ENCODE measurements at regions not wholly inside any gene's neighbourhood (a gene's known extent, or its start where the extent isn't known, plus 50 kb on each side); places are given as distances from the start of the nearest gene placed in this dataset.
"Not testable (repeated sequence)": the region's sequence is repeated elsewhere in the genome, so short reads cannot be mapped to it uniquely, and the experiment has no call there.

DNA sequence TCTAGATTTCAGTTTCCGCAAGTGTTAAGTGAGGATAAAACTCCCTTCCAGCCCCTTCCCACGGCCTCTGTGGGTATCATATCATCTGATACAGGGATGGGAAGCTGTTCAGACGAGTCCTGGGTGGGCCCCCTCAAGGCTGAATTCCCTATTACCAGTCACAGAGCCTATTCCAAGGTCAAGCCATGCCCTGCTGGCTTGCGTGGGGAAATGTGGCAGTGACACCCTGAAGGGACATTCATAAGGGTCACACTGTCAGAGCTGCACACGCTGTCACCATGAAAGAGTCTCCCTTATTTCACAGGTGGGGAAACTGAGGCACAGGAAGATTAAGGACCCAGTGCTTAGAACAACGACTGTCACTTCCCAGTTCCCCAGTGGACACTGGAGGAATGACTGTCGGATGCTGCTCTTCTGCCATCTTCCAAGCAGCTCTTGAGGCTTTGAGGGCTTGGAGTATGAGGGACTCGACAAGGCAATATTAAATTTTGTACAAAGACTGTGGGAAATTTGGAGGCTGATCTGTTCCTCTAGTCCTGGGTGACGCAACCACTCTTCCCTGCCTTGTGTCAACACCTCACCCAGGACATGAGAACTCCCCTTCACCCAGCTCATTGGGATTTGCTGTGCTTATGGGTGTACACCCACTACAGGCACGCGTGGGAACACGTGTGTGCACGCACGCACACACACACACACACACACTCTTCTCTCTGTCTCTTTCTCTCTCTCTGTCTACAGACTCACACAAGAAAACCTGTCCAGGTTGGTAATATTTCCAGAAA lies 386.0 kb downstream of the RPS24 start:
- DNase-seq = no peak

DNA sequence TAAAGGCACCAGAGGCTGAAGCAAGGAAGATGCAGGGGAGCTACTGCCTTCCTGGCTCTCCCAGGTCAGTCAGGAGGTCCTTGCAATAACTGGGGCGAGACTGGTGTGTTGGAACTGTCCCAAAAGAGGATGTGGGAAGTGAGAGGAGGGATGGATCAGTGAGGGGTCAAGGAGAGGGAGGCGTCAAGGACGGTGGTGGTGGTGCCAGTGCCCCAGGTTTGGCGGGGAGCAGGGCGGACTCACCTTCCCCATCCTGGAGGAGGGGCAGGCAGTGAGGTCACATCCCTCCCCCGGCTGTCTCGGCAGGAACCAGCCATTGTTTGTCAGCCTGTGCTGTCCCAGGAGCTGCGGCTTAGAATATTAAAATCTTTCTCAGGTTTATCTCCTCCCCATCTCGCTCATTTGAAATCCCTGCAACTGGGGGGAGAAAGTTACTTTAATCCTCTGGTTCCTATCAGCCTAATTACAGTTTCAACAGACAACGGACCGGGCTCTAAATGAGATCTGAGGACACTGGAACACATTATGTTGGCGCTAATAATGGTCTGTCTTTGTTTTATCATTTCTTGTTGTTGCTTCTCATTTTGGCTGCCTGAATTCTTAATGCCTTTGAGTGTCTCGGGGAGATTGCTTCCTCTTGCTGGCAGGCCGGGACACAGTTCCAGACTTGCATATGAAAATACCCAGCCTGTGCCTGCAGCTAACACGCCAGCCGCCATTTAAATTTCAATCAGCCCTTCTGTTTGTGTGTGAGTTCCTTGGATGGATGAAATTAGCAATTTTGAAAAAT lies 387.5 kb downstream of the RPS24 start:
- no peak for DNase-seq

DNA sequence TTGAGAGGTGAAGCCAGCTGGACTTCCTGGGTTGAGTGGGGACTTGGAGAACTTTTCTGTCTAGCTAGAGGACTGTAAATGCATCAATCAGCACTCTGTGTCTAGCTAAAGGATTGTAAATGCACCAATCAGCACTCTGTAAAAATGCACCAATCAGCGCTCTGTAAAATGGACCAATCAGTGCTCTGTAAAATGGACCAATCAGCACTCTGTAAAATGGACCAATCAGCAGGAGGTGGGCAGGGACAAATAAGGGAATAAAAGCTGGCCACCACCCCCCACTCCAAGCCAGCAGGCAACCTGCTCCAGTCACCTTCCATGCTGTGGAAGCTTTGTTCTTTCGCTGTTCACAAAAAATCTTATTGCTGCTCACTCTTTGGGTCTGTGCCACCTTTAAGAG lies 390.4 kb downstream of the RPS24 start:
- not testable (repeated sequence) for DNase-seq

DNA sequence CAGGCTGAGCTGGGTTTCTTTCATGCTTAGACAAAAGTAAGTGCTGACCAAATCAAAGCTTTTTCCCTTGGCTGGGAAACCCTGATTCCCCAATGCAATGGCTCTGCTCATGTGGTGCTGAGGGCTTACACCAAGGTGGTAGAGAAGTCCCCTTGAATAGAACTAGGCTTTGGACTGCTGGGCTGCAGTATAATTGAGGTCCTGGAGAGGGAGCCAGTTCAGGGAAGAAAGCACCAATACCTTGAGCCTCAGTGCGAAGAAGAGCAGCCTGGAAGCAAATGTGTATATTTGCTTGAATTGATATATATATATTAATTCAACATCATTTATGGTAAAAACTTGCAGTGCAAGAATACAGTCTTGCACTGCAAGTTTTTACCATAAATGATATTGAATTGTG lies 391.1 kb downstream of the RPS24 start:
- DNase-seq = peak; percentile 82 to 94

DNA sequence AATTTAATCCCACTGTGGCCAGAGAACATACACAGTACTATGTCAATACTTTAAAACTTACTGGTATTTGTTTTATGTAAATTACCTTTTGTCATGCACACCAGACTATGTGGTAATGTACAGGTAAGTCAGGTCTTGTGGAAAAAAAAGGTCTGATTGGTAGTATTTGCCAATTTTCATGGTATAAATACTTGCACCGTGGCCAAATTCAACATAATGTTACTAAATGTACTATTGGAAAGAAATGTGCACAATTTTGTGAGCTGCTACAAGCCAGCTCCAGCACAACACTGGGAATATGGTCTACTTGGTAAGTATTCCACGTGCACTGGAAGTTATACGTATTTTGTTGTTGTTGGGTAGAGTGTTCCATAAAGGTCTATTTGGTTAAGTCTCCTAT lies 392.5 kb downstream of the RPS24 start:
- DNase-seq = no peak

DNA sequence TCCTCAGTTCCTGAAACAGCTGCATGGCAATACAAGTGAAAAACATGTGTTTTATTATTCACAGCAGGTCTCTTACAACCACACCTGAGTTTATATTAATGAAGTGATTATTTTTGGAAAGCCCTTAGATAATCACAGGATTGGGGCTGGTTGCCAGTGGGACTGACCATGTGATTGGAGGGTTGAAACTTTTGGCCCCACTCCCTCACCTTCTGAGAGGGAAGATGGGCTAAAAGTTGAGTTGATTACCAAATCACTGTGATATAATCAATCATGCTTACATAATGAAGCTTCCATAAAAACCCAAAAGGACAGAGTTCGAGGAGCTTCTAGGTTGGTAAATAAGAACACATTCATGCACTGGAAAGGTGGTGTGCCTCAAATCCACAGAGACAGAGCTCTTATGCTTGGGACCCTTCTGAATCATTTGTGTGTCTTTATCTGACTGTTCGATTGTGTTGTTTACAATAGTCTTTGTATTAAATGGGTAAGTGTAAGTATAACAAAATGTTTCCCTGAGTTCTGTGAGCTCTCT lies 393.9 kb downstream of the RPS24 start:
- DNase-seq = no peak

DNA sequence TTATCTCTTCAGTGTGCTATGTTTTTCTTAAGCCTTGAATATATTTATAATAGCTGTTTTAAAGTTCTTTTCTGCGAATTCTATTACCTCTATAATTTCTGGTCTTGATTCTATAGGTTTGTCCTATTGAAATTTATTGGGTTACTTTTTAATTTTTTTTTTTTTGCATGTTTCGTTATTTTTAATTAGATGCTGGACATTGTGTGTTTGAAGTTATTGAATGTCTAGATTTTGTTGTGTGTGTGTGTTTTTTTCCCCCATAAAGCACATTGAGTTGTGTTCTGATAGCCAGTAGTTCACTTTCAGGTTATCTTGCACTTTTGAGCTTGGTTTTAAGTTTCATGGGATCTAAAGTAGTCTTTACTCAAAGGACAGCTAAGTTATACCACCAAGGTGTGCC lies 394.9 kb downstream of the RPS24 start:
- no peak for DNase-seq

DNA sequence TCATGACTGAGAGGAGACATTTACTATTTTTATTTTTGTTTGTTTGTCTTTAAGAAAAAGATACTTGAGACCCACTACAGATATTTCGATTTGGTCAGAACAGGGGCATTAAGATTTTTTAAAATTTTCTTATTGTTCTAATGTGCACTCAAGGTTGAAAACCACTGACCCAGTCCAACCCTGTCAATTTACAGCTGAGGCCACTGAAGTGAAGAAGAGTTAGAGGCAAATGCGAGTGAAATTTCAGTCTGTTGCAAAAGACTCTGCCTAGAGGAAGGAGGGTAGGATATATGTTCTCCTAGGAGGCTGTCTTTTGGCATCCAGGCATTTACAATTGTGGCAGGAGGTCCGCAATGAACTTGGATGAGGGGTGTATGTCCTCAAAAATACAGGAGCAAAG lies 396.3 kb downstream of the RPS24 start:
- DNase-seq = no peak

DNA sequence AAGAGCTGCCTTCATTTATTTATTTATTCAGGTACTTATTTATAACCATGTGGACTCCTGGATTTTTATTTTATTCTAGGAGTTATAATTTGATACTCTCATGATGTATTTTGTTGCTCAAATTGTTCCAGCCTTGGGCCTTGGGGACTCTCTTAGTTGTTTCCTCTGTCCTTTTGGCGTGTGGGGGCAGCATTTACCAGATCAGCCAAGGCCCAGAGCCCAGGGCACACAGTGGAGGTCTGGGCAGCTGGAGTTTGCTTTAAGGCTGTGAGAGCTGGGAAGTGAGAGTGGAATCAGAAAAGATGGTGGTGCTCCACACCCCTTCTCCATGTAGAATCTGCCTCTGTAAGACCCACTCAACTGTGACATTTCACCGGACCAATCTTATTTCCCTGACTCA lies 398.9 kb downstream of the RPS24 start:
- DNase-seq = no peak

DNA sequence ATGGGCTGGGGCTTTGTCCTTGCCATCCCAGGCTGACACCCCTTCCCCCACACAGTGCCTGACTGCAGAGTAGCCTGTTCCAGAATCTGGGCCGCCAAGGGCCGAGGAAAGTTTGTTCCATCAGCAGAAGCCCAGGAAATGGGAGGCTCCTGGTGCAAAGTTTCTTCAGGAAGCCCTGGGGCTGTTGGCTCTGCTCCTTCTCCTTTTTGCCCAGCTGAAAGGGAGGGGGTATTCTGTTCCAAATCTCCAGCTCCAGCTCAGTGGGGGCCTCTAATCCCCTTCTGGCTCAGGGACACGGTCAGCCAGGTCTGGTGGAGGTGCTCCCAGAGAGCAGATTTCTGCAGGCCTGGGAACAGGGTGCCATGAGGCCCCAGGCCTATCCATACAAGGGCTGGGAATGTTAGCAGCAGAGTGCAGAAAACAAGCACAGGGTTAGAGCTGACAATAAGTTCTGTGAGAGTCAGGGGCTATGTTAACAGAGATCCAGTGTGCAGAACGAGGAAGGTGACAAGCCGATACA lies 399.5 kb downstream of the RPS24 start:
- DNase-seq = no peak

DNA sequence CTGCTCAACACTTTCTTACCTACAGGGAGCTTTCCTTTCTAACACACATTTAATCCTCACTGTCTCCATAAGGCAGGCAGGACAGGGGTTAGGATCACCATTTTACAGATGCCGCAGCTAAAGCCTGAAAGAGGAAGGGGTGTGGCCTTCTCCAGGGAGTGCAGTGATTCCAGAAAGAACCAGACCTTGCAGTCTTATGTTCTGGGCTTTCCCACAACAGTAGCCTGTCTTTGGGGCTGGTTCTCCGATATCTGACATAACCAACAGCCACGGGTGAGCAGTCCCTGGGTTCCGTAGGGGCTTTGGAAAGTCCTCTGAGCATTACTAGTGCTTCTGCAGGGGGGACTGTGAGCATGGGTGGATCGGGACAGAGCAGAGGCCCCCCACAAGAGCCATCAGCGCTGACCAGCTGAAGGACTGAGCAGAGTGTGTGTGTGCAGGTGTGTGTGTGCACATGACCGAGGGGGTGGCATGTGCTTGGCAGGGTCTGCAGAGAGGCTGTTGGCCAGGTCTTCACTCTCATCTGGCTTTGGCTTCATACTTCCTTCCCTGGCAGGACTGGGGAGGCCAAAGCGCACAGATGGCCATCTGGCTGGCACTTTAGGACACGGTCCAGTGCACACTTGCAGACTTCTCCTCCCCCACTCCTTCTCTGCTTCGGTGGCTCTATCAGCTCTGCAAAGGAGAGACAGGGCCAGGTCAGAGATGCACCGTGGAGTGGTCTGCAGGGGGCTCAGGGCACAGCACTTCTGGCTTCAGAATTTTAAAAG lies 400.3 kb downstream of the RPS24 start:
- DNase-seq = no peak

DNA sequence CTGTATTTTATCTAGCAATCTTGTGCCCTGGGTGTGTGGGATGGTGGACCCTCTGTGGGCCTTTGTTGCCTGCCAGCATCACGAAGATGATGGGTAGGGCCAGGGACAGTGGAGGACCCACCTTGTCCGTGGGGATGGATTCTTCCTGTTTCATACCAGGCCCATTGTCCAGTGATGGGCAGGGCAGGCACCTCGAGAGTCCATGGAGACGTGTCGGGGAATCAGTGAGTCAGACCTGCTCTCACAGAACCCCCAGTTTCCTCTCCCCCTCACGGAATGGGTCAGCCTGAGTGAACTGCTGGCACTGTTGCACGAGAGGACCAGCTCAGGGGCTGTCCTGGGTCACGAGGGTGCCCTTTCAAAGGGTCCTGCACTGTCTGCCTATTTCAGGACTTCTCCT lies 401.2 kb downstream of the RPS24 start:
- DNase-seq = no peak

DNA sequence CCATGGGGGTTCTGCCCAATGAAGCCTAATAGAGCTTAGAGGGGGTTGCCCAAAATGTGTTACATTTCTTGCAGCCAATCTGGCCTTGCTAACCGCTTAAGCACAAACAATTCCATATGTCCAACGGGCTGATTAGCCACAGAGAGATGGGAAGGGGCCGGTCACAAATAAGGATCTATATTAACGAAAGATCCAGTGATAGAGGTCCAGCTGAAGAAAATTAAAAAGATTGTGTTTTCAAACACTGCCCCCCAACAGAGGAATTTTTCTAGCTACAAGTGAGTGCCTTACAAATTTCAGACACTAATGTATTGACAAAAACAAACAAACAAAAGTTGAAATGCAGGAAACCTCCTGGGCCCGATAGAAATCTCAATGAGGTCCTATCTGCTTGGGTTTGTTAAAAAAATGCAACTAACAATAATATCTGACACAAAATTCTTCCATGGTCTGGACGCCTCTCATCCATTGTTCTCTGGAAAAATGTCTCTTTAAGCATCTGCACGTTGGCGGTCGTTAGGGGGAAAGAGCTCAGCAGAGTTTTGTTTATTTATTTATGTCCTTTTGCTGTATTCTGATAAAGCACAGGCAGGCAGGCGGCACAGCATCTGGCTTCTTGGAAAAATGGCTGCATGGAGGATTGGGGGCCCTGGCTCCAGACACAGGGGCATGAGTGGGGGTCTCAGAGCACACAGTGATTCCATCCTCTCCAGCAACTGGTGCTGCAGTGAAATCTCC lies 402.0 kb downstream of the RPS24 start:
- DNase-seq = no peak

DNA sequence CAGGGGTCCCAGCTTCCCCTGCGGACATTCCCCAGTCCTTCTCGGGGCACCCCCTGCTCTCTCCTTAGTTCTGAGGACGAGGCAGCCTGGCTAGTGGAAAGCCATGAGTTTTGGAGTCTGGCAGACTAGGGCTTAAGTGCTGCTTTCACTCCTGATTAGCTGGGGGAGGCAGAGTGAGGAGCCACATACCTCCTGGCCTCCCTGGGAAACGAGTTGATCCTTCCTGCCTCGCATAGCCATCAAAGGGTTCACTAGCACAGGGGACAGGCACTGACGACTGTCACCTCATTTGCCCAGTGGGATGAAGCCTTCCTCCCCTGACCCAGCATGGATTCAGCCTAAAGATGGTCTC lies 402.5 kb downstream of the RPS24 start:
- DNase-seq = no peak

DNA sequence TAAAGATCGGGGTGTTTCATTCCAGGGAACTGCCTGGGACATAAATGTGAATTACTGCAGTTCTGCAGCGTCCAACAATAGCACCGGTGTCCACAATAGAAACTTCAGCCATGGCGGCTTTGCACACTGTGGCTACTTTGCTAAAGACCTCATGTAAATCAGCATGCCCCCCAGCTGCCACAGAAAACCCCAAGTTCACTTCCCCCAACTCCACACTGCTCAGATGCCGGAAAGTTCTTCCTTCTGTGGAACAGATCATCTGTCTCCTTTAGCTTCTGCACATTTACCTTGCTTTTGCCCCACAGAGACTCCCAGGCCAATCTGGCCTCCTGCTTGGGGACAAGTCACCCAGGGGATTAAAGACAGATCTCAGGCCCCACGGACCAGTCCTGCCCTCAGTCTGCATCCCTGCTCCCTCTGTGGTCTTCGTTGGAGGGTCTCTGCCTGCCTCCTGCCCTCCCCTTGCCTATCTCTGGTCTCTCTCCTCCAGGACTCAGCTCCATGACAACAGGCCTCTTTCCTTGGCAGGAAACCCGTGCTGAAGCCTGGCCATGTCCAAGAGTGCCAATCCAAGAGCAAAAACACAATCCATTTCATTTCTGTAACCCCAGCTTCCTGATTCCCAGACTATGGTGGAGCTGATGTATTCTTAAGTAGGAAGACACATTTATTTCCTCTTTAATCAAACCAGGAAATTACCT lies 403.2 kb downstream of the RPS24 start:
- DNase-seq = no peak

DNA sequence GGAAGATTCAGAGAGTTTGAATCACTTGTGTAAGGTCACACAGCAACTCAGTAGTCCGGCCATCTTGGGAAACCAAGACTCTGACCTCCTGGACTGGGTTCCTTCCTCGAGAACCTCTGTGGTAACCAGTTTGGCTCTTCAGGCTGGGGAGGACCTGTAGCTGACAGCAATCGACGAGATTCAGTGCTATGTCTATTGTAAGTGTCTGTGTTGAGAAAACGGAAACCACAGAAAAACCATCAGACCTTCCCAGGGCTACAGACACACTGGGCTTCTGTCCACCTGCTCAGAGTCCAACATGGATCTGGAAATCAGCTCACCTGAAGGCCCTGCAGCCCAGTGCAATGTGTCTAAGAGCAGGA lies 403.7 kb downstream of the RPS24 start:
- DNase-seq = peak; percentile 33 to 42

DNA sequence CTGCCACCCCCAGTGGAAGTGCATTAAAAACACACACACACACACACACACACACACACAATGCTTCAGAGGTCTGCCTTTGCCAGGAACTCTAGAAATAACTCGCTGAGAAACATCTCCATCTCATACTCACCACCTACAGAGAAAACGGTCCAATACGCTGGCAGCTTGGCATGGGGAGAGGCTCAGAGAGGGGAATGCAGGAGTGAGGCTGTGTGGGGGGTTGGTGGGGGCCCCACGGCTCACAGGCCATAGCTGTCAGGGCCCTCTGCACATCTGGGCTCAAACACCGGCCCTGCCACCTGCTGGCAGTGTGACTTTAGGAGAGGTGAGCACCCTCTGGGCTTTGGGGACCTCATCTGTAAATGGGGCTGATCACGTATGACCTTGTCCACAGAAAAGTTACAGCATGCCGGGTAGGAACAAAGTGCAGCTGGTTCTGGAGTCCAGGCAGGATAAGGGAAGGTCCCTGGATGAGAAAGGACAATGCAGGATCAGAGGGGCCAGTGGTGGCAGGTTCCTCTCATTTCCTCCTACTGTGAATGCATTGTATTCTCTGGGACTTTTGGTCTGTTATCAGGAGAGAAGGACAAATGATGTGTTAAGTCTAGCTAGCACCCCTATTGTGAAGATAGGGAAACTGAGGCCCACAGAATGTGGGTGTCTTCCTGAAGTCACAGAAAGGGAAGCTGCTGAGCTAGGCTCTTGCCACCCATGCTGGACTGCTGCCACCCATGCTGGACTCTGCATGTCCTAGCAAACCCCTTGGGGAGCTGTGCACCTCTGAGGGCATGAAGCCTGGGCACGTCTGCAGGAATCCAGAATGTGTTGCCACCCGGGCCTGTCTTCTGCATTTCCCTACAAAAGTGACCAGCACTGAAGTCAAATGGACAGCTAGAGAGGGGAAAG lies 404.6 kb downstream of the RPS24 start:
- peak; percentile 23 for DNase-seq

DNA sequence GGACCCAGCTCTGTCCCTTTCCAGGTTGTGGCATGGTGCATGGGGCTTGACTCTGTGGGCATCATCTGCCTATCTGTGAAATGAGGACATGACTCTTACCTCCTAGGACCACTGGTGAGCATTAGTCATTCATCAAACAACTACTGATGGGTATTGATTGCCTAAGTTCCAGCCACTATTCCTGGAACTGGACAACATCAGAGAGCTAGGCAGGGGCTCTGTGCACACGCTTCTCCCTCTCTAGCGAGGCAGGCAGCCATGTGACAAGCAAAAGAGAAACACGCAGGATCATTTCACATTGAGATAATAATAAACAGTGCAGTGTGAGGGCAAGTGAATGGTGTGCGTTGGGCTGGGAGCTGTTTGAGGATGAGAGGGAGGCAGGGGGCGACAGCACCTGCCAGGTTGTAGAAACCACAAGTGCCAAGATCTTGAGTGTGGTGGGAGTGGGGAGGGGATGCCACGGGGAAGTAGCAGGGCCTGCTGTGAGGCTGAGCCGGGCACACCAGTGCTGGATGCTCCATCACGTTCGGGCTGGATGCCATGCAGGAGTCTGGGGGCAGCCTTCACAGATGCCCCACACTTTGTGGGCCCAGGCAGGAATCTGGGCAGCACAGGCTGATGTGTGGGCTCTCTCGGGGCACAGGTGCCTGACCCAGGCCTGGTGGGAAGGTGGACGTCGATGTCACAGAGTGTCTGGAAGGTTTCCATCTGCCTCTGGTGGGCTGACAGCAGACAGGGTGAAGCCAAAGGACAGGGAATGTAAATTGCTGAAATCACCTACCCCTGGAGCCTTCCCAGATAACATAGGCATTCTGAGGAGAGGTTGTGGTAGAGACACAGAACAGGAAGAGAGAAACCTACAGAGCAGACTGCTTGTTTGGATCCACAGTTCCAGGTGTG lies 405.5 kb downstream of the RPS24 start:
- no peak for DNase-seq

DNA sequence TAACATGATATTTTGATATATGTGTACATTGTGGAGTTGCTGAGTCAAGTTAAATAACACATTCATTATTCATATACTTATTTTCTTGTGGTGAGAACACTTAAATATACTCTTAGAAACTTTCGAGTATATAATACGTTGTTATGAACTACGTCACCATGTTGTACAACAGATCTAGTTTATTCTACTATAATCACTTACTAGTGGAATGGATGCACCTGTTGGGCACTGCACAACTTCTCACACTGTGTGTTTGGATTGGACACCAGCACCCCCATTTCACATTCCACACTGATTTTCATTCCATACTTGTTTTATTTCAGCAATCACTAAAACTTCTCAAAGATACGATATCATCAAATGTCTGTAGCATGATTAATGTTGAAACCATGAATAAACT lies 407.3 kb downstream of the RPS24 start:
- DNase-seq = no peak

DNA sequence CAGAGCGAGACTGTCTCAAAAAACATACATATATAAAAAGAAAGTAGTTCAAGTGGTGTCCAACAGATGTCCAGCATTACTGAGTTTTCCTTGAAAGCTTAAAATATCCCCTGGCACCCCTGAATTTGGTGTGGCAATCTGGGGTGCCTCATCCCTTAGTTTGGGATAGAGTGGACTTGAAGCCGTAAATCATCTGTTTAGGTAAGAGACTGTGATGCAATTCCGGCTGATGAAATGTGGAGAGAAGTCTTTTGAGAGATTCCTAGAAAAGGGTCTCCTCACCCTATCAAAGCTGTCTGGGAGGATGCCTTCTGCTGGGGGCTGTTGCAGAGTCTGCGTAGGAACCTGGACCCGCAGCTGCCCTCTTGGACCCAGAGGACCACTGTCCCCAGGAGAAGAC lies 408.0 kb downstream of the RPS24 start:
- no peak for DNase-seq

All from Kasumi-1 (cell line).